ENCODE measurements at regions not wholly inside any gene's neighbourhood (a gene's known extent, or its start where the extent isn't known, plus 50 kb on each side); places are given as distances from the start of the nearest gene placed in this dataset.

DNA sequence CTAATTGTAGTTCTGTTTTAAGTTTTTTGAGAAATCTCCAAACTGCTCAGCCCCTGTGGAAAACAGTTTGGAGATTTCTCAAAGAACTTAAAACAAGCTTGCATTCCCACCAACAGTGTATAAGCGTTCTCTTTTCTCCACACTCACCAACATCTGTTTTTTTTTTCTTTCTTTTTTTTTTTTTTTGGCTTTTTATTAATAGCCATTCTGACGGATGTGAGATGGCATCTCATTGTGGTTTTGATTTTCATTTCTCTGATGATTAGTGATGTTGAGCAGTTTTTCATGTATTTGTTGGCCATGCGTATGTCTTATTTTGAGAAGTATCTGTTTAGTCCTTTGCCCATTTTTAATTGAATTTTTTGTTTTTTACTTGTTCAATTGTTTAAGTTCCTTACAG lies 73.1 kb upstream of the COL8A1 start:
- TF ChIP-seq, protein P1, sequence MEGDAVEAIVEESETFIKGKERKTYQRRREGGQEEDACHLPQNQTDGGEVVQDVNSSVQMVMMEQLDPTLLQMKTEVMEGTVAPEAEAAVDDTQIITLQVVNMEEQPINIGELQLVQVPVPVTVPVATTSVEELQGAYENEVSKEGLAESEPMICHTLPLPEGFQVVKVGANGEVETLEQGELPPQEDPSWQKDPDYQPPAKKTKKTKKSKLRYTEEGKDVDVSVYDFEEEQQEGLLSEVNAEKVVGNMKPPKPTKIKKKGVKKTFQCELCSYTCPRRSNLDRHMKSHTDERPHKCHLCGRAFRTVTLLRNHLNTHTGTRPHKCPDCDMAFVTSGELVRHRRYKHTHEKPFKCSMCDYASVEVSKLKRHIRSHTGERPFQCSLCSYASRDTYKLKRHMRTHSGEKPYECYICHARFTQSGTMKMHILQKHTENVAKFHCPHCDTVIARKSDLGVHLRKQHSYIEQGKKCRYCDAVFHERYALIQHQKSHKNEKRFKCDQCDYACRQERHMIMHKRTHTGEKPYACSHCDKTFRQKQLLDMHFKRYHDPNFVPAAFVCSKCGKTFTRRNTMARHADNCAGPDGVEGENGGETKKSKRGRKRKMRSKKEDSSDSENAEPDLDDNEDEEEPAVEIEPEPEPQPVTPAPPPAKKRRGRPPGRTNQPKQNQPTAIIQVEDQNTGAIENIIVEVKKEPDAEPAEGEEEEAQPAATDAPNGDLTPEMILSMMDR (IDR thresholded peaks at IDR 0.05) = no peak
- TF ChIP-seq EP300 (IDR thresholded peaks at IDR 0.05) (no peak), POLR2A (IDR thresholded peaks at IDR 0.05) (no peak), POLR2AphosphoS5 (IDR thresholded peaks at IDR 0.05) (no peak)

Data from upper lobe of left lung (tissue), 4 donors.